SKM-1 (cell line): ENCODE measurements at regions not wholly inside any gene's neighbourhood (a gene's known extent, or its start where the extent isn't known, plus 50 kb on each side); places are given as distances from the start of the nearest gene placed in this dataset.

Experiments
- DNase-seq: peaks from one replicate; lab custom pipeline; 2025; ENCODE audit not compliant: unreplicated experiment; lab: John Stamatoyannopoulos, UW

DNA sequence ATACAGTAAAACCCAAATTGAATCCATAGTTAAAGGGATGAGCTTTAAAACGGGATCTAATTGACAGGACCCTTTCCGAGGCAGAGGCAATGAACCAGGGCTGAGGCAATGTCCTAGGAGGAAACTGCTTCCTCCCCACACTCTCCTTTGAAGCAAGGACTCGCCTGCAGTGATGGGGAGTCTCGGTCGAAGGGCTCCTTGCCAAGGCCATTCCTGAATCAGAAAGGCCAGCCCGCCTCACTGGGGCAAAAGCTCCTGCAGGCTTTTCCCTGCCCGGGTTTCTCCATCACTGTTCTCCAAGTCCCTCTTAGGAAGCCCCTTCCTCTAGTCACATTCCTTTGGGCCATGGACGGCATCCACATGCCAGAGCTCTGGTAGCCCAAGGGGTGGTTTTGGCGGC is 132.0 kb downstream of the RBFOX3 start:
- DNase-seq: no peak

DNA sequence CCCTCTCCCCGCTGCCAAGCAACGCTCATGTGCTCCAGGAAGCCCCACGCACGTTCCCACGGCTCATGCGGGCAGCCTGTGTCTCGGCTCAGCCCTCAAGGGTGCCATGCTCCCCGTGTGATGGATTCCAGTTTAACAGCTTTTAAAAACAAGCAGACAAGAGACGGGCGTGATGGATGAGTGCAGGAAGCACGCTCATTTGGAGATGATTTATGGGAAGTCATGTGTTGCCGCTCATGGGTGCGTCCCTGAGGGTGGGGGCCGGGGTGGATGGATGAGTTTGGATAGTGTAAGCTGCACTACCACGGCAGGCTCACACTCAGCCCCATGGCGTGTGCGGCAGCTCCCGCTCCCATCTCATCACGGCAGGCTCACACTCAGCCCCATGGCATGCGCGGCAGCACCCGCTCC is 132.8 kb downstream of the RBFOX3 start:
- DNase-seq: no peak

DNA sequence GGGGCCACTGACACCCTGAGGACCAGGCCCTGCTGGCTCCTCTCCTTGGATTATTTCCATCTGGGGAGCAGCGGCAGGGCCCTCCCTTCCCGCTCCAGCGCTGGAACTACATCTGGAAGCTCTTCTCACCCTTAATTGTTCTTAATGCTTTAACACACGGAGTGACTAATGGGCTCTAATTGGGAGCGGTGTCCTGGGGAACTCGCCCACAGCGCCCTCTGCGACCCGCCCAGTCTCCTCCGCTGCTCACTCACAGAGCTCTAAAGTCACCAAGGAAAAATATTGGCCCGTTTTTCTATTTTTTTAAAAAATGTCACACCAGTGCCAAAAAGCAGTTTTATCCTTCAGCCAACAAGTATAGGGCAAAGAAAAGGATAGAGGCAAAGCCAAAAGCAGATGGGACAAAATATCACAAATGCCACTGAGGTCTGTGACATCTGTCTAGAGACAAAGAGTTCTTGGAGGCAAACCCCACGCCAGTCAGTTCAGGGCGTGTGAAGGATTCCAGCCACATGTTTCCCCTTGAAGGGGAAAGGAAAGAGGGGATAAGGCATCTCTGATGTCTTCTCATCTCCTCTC is 134.7 kb downstream of the RBFOX3 start:
- DNase-seq: no peak

DNA sequence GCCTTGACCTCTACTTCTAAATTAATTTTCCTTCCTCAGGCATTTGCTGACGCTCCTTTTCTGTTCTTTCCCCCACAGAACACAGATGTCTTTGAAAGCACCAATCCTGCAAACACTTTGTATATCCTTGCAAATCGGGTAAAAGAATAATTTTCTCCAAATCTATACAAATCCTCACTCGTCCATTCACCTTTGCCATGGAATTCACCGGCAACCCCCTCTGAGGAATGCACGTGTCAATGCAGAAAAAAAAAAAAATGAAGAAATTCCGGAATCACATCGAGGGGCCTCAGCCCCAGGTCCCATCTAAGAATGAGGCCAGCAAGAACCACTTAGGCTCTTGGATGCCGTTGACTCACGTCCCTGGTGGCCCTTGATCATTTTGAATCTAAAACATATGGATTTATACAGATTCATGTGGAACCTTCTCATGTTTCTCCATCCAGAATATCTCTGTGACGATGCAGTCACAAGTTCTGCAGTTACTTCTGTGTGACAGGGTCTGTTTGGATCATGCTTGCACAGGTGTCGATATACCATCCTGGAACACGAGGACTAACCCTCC is 136.9 kb downstream of the RBFOX3 start:
- no peak for DNase-seq

DNA sequence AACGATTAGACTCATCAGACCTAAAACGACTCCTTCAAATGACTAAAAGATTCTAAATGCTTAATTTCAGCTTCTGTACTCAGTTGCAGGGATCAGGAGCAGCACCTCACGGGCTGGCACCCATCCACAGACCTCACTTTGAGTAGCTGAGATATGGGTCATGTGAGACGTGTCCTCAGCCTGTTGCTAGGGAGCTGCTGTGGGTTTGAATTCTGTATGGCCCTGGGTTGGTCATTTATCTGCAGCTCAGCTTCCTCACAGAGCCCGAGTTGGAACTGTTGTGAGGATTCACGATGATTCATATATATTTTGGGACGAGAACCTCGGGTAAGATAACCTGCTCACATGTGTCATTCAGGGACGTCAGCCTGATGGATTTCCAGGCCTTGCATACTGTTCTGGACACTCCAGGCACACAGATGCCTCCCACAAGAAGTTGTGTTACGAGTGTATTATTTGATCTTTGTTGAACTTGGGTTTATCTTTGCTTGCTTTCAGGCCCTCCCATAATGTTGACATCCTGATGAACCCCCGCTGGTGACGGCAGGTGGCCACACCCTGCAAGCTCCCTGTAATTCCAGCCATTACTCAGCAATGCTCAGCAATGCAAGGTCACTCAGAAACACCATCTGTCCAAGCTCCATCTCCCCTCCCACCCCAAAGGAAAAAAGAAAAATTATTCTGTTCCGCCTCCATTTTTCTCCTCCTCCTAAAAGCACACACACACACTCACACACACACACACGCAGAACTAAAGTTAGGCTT is 137.6 kb downstream of the RBFOX3 start:
- DNase-seq: no peak

DNA sequence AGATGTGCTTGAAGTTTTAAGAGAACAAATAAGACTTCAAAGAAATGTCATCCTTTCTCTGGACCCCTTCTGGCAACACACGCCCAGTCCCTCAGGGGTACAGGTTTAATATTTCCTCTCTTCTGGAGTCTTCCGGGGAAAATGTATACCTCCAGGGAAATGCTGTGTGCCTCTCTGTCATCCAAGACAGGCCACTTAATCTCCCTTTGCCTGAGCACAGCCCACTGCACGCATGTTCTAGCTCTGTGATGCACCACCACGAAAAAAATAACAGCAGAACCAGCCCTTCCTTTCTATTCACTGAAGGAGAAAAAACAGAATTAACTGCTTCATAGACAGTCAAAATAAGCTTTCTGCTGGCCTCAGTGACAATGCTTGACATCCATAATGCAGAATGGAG is 140.1 kb downstream of the RBFOX3 start:
- no peak for DNase-seq

DNA sequence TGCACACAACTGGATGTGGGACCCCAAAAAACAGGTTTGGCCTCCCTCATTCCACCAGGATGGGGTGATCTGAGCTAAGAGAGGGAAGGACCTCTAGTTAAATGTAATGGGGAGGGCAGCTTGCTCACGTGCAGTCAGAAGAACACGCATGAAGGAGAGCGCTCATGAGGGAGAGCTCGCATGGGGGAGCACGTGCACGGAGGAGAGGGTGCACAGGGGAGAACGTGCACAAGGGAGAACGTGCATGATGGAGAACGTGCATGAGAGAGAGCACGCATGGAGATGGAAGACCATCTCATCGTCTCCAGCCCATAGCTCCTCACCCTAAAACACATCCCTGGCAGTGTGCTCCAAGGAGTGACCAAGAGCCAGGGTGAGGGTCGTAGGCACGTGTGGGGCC is 141.2 kb downstream of the RBFOX3 start:
- DNase-seq: no peak

DNA sequence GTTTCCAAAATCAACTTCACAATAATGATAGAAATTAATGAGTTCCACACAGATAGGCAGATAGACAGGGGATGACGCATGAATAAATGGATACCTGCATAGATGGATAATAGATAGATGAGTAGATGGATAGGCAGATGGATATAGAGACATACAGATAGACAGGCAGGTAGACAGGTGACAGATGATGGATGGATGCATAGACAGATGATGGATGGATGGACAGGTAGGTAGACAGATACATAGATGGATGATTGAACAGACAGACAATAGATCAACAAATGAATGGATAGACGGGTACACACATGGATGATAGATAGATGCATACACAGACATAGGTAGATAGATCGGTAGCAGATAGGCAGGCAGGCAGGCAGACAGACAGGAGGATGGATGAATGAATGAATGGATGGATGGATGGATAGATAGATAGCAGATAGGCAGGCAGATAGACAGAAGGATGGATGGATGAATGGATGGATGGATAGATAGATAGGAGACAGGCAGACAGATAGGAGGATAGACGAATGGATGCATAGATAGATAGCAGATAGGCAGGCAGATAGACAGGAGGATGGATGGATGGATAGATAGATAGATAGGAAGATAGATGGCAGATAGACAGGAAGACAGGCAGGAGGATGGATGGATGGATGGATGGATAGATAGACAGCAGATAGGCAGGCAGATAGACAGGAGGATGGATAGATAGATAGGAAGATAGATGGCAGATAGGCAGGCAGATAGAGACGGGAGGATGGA is 142.5 kb downstream of the RBFOX3 start:
- no peak for DNase-seq

DNA sequence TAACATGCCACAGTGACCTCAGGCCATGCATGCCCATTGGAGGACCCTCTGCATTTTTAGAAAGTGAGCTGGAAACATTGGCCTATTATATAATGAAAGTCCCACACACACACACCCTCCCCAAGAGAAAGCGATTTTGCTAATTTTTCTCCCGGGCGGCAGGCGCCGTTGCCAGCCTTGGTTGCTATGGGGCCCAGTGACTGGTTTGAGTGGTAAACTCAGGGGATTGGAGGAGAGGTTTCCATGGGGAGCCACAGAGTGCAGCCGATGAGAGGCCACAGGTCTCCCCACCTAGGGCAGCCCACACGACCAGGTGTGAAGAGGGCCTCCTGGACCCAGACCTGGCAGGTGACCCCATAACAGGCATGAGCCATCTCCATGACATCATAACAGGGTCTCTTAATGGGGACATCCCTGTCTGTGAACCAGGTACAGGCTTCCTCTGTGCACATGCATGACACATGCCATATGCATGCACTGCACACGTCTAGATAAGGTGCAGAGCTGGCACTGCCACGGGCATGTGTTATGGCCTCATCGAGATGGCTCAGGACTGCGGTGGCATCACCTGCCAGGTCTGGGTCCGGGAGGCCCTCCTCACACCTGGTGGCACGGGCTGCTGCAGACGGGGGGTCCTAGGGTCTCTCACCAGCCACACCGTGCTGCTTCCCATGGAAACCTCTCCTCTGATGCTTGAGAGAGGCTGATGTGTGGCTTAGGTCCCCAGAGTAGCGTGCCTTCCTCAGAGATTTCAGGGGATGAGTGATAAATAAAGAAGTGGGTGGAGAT is 144.1 kb downstream of the RBFOX3 start:
- DNase-seq: no peak

DNA sequence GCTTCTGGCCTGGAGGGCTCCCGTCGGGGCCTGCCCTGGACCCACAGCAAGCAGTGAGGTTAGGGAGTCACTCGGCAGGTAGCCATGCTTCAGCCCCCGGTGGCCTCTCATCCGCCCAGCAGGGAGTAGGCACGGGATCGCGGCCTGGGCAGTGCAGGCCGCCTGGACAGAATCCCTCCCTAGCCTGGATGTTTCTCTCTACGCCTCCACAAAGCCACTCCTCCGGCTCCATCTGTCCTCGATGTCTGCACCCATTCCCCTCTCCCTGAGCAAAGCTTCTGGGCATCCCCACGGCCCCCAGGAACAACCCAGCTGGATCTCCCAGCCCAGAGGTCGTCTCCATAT is 145.2 kb downstream of the RBFOX3 start:
- no peak for DNase-seq

DNA sequence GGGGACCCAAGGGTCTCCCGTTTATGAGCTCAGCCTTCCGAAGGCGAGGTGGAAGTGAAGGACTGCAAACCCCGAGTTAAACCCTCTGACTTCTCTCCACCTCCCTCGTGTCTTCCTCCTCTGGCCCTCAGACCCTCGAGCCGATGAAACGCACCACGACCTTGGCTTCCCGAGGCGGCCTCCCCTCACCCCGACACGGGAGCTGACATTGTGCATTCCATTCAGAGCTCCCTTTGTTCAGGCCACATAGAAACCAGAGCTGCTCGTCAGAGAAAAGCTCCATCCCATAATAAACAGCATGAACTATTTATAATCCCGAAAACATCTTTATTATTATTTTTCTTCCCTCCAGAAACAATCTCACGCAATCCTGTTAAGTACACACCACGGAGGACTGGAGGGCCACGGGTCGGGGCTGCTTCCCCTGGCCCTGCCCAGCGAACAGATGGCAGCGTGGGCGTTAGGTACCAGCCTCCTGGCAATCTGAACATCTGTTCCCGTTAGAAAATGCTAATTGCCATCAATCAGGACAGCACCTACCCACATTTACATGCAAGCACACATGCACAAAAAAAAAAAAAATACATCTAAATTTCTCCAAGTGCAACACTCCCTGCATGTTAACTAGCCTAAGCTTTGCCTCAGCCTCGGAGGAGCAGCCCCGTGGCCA is 145.7 kb downstream of the RBFOX3 start:
- no peak for DNase-seq

DNA sequence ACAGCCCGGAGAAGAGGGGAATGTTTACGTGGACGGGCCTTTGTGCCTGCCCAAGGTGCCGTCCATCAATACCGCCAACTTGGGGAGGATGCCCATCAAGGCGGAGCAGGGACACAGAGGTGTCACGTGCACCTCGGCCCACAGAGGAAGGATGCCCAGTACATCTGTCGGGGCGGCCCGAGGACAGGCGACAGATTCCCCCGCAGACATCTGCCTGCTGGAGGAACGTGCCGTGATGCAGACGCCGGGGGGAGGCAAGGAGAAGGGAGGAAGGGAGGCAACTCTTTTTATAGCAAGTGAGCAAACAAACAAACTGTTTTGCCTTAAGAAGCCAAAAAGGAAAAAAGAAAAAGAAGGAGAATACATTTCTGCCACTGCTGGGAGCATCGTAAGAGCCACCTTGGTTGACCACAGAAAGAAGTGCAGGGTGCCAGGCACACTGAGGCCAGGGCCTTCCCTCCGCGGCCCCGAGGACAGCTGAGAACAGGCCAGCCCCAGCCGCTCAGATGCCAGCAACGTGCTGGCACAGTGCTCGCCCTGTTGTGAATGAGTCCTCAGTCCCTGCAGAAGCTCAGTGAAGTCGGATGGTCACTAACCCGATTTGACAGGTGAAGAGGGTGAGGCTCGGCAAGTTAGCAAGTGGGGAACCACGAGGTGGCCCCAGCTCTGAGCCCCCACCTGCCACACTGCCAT is 146.4 kb downstream of the RBFOX3 start:
- no peak for DNase-seq

DNA sequence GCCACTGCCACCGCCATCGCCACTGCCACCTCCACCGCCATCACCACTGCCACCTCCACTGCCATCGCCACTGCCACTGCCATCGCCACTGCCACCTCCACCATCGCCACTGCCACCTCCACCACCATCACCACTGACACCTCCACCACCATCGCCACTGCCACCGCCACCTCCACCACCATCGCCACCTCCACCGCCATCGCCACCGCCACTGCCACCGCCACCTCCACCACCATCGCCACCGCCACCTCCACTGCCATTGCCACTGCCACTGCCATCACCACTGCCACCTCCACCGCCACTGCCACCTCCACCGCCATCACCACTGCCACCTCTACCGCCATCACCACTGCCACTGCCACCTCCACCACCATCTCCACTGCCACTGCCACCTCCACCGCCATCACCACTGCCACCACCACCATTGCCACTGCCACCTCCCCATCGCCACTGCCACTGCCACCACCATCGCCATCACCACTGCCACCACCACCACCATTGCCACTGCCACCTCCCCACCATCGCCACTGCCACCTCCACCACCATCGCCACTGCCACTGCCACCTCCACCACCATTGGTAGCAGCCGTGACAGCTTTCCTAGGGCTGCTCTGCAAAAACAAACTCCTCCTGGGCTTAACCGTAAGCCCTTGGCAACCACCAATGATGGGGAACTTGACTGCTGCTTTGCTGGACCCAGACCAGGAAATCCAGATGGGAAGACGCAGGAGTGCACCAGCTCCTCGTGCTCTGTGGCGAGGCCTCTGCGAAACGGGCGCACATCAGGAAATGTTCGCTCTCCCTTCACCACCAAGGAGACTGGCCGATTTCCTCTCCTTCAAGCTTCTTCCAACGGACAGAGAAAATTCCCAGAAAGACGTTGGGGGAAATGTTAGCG is 147.2 kb downstream of the RBFOX3 start:
- no peak for DNase-seq

DNA sequence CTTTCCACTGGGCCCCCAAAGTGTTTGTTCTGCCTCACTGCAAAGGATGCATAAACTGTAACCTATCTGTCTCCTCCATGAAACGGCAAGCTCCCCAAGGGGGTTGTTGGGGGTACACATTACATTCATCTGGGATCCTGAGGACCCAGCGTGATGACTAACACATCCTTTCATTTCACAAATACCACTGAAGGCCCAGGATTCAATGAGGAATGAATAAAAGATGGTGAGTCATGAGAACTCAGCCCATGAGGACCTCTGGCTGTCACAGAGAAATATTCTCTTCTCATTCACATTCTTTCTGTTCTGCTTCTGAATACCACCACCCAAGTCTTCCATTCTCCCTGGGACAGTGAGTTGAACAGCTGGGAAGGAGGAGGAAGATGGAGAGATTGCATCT is 149.8 kb downstream of the RBFOX3 start:
- DNase-seq: no peak

DNA sequence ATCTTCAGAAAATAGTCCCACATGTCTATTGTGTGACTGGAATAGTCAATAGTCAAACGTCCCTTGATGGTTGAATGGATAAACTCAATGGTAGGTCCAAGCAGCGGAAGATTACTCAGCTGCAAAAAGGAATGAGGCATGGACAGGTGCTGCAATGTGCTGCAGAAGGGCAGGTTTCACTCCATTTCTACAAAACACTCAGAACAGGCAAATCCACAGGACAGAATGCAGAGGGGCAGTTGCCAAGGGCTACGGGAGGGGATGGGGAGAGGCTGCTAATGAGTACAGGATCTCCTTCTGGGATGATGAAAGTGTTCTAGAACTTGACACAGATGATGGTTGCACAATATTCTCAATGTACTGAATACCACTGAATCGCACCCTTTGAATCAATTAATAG is 151.0 kb downstream of the RBFOX3 start:
- no peak for DNase-seq

DNA sequence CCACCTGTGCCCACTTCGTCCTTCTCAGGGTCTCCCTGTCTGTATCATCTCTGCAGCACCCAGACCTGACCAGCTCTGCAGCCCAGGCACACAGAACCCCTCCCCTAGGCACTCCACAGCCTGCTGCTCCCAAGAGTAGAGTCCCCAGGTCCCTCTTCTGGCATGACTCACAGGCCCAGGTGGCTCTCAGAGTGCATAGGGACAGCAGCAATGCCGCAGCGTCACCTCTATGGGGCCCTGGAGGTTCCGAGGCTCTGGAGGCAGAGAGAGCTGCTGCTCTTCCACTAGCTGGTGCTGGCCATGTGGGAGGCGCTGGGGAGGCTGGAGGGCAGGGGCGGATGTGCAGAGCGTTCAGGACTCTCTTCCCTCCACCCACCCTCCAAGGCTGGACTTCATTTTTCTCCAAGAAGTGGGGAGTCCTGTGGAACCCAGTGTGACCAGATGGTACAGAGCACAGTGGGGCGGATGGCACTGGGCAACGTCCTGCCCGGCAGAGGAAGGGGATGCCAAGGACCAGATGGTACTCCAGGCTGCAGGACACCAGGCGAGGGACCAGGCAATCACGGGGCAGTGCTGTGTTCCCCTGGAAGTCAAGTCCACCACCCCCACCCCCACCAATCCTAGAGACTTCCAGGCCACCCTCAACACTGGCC is 151.7 kb downstream of the RBFOX3 start:
- DNase-seq: no peak

DNA sequence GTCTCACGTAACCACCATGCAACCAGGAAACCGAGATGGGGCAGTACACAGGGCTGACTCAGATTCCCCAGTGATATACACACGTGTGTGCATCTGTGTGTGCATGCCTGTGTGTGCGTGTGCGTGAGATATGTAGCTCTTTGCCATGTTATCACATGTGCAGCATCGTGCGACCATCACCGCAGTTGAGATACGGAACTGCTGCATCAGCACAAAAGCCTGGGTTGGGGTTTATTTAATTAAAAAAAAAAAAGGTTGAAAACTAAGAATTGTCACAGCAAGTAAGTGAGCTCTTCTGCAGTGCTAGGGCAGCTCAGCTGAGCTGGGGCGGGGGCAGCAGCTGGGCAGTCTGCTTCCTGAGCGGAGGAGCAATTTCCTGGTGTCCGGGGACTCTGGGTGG is 152.5 kb downstream of the RBFOX3 start:
- DNase-seq: no peak

DNA sequence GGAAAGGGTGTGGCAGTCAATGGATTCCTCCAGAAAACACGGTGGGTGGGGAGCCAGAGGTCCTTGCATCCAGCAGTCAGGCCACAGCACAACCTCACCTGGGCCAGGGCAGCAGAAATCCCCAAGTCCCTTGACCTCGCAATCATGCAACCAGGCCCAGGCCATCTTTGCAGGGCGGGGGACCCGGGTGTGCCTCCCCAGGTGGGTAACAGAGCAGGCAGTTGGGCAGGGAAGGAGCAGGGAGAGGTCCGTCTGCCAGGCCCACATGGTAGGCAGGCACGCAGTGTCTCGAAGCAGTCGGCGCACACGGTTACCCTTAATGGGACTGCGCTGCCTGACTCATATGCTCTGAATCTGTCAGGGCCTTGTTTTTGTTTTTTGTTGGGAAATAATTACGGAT is 153.0 kb downstream of the RBFOX3 start:
- no peak for DNase-seq

DNA sequence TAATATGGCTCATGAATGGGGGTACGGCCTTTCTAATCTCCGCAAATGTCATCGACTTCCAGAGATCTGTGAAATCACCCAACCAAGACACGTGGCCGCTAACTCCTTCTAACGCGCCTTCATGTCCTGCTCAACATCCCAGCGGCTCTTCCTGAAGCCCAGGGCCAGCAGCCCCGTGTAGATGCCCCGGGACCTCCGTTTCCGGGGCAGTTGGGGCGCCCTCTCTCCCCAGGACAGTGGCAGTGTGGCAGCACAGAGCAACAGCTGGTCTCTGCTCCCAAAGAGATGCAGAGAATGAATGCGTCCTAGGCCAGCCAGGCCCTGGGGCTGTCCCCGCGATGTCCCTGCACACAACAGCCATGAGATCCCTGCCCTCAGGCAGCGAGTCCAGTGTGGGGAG is 153.5 kb downstream of the RBFOX3 start:
- DNase-seq: no peak
